OCI-LY1 (cell line): ENCODE measurements at regions not wholly inside any gene's neighbourhood (a gene's known extent, or its start where the extent isn't known, plus 50 kb on each side); places are given as distances from the start of the nearest gene placed in this dataset.

ENCODE experiments used
- H2AFZ ChIP-seq: fragments of 200-600 bp; sonication (generic), shearing (Covaris generic); 2 replicates; pipeline ENCODE4 v1.6.0; 2014; ENCODE audit warnings: antibody characterized with exemption, mild to moderate bottlenecking, low read length
- H3F3A ChIP-seq: fragments of 200-600 bp; sonication (generic), shearing (Covaris generic); 2 replicates; pipeline ENCODE4 v1.6.0; 2014; ENCODE audit warnings: mild to moderate bottlenecking, antibody characterized with exemption, low read length, moderate library complexity; ENCODE audit not compliant: insufficient read depth
- H3K27ac ChIP-seq: fragments of 200-600 bp; sonication (generic); 2 replicates; pipeline ENCODE4 v1.5.1; 2014; ENCODE audit warnings: low read length, mixed run types, mild to moderate bottlenecking, low read depth; ENCODE audit not compliant: poor library complexity, severe bottlenecking
- H3K27me3 ChIP-seq: fragments of 200-600 bp; sonication (generic); 2 replicates; pipeline ENCODE4 v1.6.0; 2014; ENCODE audit warnings: antibody characterized with exemption, mild to moderate bottlenecking, low read length, moderate library complexity; ENCODE audit not compliant: insufficient read depth
- H3K36me3 ChIP-seq: fragments of 200-600 bp; sonication (generic); 2 replicates; pipeline ENCODE4 v1.6.1; 2014; ENCODE audit warnings: mild to moderate bottlenecking, antibody characterized with exemption, low read length, moderate library complexity, mixed read lengths; ENCODE audit not compliant: insufficient read depth
- H3K4me1 ChIP-seq: fragments of 200-600 bp; sonication (generic); 2 replicates; pipeline ENCODE4 v1.5.1; 2014; ENCODE audit warnings: mild to moderate bottlenecking, low read length, moderate library complexity; ENCODE audit not compliant: insufficient read depth, severe bottlenecking
- H3K4me2 ChIP-seq: fragments of 200-600 bp; sonication (generic), shearing (Covaris generic); 2 replicates; pipeline ENCODE4 v1.6.1; 2014; ENCODE audit warnings: low read length
- H3K4me3 ChIP-seq: fragments of 200-600 bp; sonication (generic); 2 replicates; pipeline ENCODE4 v1.5.1; 2014; ENCODE audit warnings: low read length, low read depth, mild to moderate bottlenecking, mixed read lengths; ENCODE audit not compliant: poor library complexity, severe bottlenecking
- H3K79me2 ChIP-seq: fragments of 200-600 bp; shearing (Covaris generic); 2 replicates; pipeline ENCODE4 v1.6.1; 2016; ENCODE audit warnings: mixed run types, low read length, mixed read lengths; ENCODE audit not compliant: insufficient read depth
- H3K9ac ChIP-seq: fragments of 200-600 bp; sonication (generic), shearing (Covaris generic); 2 replicates; pipeline ENCODE4 v1.6.1; 2014; ENCODE audit warnings: mild to moderate bottlenecking, low read length, mixed read lengths
- H3K9me2 ChIP-seq: fragments of 200-600 bp; sonication (generic), shearing (Covaris generic); 2 replicates; pipeline ENCODE4 v1.6.1; 2014; ENCODE audit warnings: low read depth, mild to moderate bottlenecking, low read length, mixed read lengths
- H3K9me3 ChIP-seq: fragments of 200-600 bp; shearing (Covaris generic); 2 replicates; pipeline ENCODE4 v1.6.1; 2014; ENCODE audit warnings: low read length, mixed read lengths
- H4K20me1 ChIP-seq: fragments of 200-600 bp; sonication (generic), shearing (Covaris generic); 2 replicates; pipeline ENCODE4 v1.6.0; 2016; ENCODE audit warnings: mild to moderate bottlenecking, low read length; ENCODE audit not compliant: insufficient read depth
- EZH2 ChIP-seq: fragments of 200-600 bp; sonication (generic), shearing (Covaris generic); IDR thresholded peaks from 2 replicates; pipeline ENCODE4 v1.8.0; 2017; ENCODE audit warnings: borderline replicate concordance, mixed run types, mild to moderate bottlenecking, antibody characterized with exemption, low read length, moderate library complexity, mixed read lengths
- TF ChIP-seq, protein P1 (sequence below): fragments of 200-600 bp; sonication (generic), shearing (Covaris generic); IDR thresholded peaks from 2 replicates; pipeline ENCODE4 v1.5.1; 2017; ENCODE audit warnings: mild to moderate bottlenecking, antibody characterized with exemption, low read length, moderate library complexity, mixed read lengths

DNA sequence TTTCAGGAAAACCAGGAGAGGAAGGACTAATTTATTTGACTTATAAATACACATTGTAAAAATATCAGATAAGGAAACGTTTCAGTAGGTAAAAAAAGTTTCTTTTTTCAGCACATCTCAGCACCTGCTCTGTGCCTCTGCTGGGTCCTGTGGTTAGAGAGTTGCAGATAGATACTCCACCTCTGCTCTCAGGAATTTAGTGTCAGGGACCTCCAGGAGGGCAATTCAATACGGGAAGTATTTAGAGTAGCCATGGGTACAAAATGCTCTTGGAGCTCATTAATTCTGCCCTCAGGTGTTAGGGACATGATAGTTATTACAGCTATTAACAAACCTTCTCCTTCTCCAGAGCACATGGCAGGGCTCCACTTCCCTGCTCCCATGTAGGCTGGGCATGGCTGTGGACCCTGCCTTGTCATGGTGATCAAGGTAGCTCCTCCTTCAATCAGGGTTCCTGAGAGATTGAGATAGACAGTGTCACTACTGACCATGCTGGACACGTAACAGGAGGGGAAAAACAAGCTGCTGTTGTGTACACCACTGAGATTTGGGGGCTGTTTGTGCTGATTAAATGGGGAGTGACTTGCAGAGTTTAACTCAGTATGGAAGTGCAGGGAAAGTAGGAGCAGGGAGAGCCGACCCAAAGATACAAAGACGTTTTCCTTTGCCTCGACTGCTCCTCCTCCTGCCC is 185.6 kb upstream of the COPS8 start:
- Histone ChIP-seq H2AFZ (no peak overlapping the region), H3K27me3 (no peaks in the 10 kb centered on the region), H3K9me2 (no peaks in the 10 kb centered on the region), H3K79me2 (no peaks in the 10 kb centered on the region), H3K9ac (no peak overlapping the region), H3K4me3 (no peak overlapping the region), H3K27ac (no peak overlapping the region), H3K9me3 (no peaks in the 10 kb centered on the region), H3K36me3 (no peaks in the 10 kb centered on the region), H3K4me2 (no peak overlapping the region), H4K20me1 (no peaks in the 10 kb centered on the region), H3K4me1 (no peaks in the 10 kb centered on the region), H3F3A (no peaks in the 10 kb centered on the region)
- no peak for TF ChIP-seq EZH2
- TF ChIP-seq, protein P1, sequence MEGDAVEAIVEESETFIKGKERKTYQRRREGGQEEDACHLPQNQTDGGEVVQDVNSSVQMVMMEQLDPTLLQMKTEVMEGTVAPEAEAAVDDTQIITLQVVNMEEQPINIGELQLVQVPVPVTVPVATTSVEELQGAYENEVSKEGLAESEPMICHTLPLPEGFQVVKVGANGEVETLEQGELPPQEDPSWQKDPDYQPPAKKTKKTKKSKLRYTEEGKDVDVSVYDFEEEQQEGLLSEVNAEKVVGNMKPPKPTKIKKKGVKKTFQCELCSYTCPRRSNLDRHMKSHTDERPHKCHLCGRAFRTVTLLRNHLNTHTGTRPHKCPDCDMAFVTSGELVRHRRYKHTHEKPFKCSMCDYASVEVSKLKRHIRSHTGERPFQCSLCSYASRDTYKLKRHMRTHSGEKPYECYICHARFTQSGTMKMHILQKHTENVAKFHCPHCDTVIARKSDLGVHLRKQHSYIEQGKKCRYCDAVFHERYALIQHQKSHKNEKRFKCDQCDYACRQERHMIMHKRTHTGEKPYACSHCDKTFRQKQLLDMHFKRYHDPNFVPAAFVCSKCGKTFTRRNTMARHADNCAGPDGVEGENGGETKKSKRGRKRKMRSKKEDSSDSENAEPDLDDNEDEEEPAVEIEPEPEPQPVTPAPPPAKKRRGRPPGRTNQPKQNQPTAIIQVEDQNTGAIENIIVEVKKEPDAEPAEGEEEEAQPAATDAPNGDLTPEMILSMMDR, result no peak

DNA sequence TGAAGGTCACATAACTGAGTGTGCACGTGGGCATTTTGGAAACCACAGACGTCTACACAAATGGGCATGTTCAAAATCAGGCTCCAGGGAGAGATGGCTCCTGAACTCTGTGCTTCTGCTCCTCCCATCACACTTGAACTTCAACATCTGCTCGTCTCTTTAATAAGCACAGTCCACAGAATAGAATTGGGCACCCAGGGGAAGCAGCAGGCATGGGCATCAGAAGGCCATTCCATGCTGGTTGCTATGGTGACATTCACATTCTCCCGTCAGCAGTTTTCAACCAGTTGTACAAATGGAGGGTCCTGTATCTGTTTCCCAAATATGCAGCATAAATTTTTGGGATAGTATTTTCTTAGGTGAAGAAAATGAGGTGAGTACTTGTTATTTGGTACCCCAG is 183.7 kb upstream of the COPS8 start:
- no peak overlapping the region for H2AFZ ChIP-seq
- H3K4me2 ChIP-seq, result no peak overlapping the region
- H3K9ac ChIP-seq, result no peak overlapping the region
- no peaks in the 10 kb centered on the region for H3K36me3 ChIP-seq
- H3K9me2 ChIP-seq, result no peaks in the 10 kb centered on the region
- H3K79me2 ChIP-seq, result no peaks in the 10 kb centered on the region
- no peaks in the 10 kb centered on the region for H3K27me3 ChIP-seq
- no peaks in the 10 kb centered on the region for H3F3A ChIP-seq
- H4K20me1 ChIP-seq, result no peaks in the 10 kb centered on the region
- no peak overlapping the region for H3K4me3 ChIP-seq
- H3K9me3 ChIP-seq, result no peaks in the 10 kb centered on the region
- no peaks in the 10 kb centered on the region for H3K4me1 ChIP-seq
- no peak for TF ChIP-seq EZH2
- H3K27ac ChIP-seq, result no peak overlapping the region

DNA sequence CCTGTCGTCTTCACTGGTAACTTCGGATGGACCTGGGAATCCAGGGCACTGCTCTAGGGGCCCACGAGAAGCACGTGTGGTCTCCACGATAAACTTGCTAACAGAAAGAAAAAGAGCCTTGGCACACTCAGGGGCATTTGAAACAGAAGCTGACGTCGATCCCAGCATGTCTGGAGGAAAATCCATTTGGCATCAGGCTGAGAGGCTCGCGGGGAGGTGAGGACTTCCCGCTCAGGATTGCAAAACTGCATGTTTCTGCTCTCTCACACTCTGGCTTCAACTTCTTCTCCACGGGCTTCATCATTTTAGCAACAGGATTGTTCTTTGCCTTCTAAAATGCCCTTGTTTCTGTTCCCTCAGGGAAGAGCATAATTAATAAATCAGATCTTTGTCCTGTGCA is 181.7 kb upstream of the COPS8 start:
- TF ChIP-seq, protein P1, result no peak
- TF ChIP-seq EZH2, result no peak
- no peak overlapping the region for H2AFZ ChIP-seq

More for the DNA sequence above, 181.7 kb upstream of the COPS8 start:
- Histone ChIP-seq H3K79me2 (no peaks in the 10 kb centered on the region), H3K27me3 (no peaks in the 10 kb centered on the region), H3F3A (no peaks in the 10 kb centered on the region), H3K4me1 (no peaks in the 10 kb centered on the region), H3K4me3 (no peak overlapping the region), H3K9me3 (no peaks in the 10 kb centered on the region), H3K27ac (no peak overlapping the region), H3K36me3 (no peaks in the 10 kb centered on the region), H3K9me2 (no peaks in the 10 kb centered on the region), H4K20me1 (no peaks in the 10 kb centered on the region), H3K9ac (no peak overlapping the region), H3K4me2 (no peak overlapping the region)
